Amniotic stem cell (primary cell): ENCODE measurements at regions not wholly inside any gene's neighbourhood (a gene's known extent, or its start where the extent isn't known, plus 50 kb on each side); places are given as distances from the start of the nearest gene placed in this dataset.
"Not testable (repeated sequence)": the region's sequence is repeated elsewhere in the genome, so short reads cannot be mapped to it uniquely, and the experiment has no call there.

Source experiments
- DNase-seq: peaks from one replicate; lab custom pipeline; 2025; lab: John Stamatoyannopoulos, UW

DNA sequence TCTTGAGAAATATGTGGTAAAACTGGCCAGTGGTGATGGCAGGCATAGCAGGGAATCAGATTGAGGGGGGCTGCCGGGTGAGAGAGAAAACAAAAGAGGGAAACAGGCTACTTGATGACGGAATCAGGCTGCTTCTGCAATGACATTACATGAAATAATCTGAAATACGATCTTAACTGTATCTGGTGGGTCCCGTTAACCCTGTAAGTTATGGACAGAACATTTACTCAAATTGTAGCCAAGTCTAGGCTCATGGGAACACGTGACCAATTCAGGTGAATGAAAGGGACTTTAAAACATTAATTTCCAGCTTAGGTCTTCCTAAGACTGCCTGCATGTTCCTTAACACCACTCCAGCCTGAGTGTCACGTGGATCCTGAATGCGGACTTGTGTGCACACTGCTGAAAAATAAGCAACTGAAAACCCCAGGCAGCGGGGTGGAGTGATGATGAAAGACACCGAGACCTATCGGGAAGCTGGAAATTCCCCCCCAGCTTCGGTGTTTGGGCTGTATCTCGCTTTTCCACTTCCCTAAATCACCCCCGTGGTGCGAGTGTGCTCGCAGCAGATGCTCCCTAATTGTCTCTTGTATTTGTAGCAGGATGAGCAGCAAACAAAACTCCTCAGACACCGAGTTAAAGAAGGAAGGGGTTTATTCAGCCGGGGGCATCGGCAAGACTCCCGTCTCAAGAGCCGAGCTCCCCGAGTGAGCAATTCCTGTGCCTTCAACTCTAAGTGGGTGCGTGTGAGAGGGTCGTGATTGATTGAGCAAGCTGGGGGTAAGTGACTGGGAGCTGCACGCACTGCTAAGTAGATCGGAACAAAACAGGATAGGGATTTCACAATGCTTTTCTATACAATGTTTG is 145.0 kb upstream of the GRK3 start:
- no peak for DNase-seq

- not testable (repeated sequence) for DNase-seq
Observed at GRCh38 chr22:25420114-25420441, 144.4 kb upstream of the GRK3 start.

DNA sequence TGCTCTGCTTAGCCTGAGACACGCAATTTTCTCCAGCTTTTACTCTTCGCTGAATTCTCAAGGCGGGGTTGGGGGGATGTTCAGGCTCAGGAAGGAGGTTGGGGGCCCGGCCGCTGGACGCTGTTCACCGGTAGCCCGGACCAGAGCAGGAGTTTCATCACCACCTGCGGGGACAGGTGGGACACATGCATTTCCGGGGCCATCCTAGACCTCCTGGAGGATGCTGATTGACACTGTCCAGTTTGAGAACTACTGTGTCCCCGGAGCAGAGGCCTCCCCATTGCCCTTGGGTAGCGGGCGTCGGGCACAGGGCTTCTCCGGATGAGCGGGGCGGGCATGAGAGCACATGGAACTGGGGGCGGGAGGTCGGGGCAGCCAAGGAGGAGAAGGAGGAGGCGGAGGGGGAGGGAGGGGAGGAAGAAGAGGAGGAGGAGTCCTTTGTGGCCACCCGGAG is 144.0 kb upstream of the GRK3 start:
- no peak for DNase-seq

DNA sequence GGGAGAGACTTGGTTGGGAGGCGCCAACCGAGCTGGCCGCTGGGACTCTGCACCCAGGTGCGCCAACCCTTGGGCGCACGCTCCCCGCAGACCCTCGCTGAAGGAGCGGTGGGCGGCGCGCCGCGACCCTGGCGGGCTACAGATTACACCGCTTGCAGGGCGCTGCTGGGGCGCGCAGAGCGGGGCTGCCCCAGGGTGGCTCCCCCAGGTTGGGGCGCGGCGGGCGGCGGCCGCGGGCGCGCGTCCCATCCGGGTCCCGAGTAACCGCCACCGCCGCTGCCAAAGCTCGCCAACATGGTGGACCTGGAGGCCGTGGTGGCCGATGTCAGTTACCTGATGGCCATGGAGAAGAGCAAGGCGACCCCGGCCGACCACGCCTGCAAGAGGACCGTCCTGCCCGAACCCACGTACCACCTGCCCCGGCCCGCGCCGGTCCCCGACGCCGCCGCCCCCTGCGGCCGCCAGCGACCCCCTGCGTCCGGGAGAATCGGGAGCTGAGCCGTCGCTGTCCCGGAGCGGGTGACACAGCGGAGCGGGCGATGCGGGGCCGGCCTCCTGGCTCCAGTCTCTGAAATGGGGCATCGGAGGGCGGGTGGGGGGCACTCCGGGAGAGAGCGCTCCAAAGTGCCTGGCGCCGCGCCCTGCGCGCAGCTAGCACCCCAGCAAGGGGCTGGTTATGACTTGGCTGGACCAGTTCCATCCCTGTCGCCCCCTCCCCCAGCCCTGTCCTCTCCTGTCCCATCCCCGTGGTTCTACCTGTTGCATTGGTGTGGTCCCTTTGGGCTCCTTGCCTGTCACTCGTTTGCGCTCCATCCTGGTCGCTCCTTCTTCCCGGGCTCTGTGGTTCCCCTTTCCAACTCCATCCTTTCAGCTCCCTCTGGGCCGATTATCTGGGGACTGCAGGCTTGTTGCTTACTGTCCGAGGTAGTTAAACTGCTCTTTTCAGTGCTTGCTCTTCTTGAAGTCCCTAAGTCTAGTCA is 143.3 kb upstream of the GRK3 start:
- DNase-seq = no peak

GRCh38 chr22:25426530-25427308 is 137.8 kb upstream of the GRK3 start:
- not testable (repeated sequence) for DNase-seq

- not testable (repeated sequence) for DNase-seq
Observed at GRCh38 chr22:25431637-25432342, 132.7 kb upstream of the GRK3 start.

DNA sequence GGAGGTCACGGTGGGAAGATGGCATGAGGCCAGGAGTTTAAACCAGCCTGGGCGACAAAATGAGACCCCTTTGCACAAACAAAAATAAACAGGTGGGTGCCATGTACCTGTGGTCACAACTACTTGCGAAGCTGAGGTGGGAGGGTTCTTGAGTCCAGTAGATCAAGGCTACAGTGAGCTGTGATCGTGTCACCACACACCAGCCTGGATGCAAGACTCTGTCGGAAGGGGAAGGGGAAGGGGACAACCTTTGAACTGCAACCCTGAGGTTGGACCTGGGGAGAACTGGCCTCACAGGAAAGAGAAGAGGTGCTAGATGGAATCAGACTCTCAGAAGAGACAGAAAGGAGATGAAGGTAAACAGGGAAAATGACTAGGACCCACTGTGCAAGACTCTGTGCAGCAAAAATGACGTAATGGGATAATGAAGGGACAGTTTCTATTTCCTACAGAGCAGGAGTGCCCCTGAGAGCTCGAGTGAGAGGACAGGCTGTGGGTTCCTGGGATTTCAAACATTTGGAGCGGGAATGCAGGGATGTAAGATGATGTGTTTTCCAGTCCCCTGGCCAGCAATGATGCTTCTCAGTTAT is 131.0 kb upstream of the GRK3 start:
- not testable (repeated sequence) for DNase-seq

GRCh38 chr22:25437414-25438160 is 126.9 kb upstream of the GRK3 start:
- no peak for DNase-seq

DNA sequence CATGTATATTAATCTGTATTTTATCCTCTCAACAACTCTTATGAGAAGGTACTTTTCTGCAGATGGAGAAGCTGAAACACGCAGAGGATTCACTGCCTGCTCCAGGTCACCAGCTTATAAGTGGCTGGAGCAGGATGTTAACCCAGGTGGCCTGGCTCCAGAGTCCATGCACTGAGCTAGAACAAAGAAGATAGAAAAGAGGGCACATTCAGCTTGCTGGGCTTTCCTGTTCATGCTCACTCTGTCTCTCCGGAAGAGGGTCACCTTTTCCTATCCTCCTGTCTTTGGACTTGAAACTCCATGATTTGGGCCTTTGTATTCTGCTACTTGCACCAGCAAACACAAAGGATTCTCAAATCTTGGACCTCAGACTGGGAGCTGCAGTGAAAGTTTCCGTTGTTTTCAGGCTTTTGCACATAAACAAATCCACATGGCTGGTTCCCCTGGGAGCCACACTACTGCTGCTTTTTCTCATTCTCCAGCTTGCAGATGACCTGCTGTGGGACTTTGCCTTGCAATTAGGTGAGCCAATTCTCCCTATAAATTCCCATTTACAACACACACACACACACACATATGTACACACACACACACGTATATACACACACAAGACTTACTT is 117.3 kb upstream of the GRK3 start:
- no peak for DNase-seq

GRCh38 chr22:25447686-25448434 is 116.6 kb upstream of the GRK3 start:
- peak; percentile 40 for DNase-seq

DNA sequence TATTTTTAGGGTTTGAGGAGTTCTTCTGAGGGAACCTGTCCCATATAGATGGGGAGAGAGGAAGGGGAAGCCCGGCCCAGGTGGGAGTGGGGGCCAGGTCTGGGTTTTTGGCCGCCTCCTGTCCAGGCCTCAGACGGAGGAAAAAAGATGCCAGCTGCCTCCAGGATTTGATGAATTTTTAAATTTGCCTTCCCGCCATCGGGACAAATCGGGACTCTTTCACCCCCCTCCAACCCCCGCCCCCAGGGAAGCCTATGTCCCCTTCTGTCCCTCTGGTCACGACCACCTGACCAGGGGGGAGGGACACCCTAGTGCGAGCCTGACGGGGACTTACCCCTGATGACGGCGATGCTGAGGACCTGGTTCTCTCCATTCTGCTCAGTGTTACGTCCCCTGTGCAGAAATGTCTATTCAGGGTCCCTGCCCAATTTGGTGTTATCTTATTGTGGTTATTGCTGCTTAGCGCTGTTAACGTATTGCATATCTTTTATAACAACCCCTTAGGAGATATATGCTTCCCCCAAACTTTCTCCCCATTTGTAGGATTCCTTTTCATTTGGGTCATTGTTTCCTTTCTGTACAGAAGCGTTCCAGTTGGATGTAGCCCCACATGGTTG is 115.9 kb upstream of the GRK3 start:
- no peak for DNase-seq

DNA sequence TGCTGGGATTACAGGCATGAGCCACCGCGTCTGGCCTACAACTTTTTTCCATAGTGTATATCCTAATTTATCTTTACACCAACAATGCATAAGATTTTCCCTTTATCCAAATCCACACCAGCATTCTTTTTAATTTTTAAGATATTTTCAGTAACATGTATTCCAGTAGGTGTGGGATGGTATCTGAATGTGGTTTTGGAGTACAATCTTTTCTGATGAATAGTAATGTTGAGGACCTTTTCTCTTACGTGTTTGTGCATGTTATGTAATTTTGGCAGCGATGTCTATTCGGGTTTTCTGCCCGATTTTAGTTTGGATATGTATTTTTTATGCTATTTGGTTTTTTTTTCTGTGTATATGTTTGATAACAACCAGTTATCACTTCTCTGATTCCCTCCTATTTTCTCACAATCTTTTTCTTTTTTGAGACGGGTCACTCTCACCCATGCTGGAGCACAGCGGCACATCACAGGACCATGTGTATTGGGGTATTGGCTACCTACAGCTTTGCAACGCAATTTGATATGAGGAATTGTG is 114.6 kb upstream of the GRK3 start:
- DNase-seq = no peak

GRCh38 chr22:25451480-25452114 is 112.9 kb upstream of the GRK3 start:
- no peak for DNase-seq

- no peak for DNase-seq
Observed at GRCh38 chr22:25452116-25452700, 112.3 kb upstream of the GRK3 start.

- DNase-seq = no peak
Observed at GRCh38 chr22:25453058-25453457, 111.4 kb upstream of the GRK3 start.

DNA sequence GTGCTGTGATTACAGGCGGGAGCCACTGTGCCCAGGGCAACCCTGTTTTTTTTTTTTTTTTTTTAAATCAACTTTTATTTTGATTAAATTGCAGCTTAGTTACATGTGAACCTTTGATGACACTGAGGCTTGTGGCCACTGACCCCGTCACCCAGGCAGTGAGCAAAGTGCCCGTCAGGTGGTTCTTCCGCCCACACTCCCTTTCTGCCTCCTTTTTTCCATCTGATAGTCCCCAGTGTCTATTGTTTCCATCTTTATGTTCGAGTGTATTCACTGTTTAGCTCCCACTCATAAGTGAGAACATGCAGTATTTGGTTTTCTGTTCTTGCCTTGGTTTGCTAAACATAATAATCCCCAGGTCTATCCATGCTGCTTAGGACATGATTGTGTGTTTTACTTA is 110.9 kb upstream of the GRK3 start:
- DNase-seq = no peak

GRCh38 chr22:25456300-25457043 is 108.0 kb upstream of the GRK3 start:
- DNase-seq = not testable (repeated sequence)
